AG09319 (cell line): ENCODE measurements at regions not wholly inside any gene's neighbourhood (a gene's known extent, or its start where the extent isn't known, plus 50 kb on each side); places are given as distances from the start of the nearest gene placed in this dataset.

ENCODE experiments used
- DNase-seq: peaks from one replicate; pipeline ENCODE4 v3.0.0-alpha.2; 2010; ENCODE audit warnings: low read depth; ENCODE audit errors: extremely low read depth
- TF ChIP-seq, protein P1 (sequence below): IDR thresholded peaks from 2 replicates; pipeline ENCODE4 v1.5.1; 2011; ENCODE audit warnings: low read depth, mild to moderate bottlenecking, inconsistent platforms, low read length, moderate library complexity

DNA sequence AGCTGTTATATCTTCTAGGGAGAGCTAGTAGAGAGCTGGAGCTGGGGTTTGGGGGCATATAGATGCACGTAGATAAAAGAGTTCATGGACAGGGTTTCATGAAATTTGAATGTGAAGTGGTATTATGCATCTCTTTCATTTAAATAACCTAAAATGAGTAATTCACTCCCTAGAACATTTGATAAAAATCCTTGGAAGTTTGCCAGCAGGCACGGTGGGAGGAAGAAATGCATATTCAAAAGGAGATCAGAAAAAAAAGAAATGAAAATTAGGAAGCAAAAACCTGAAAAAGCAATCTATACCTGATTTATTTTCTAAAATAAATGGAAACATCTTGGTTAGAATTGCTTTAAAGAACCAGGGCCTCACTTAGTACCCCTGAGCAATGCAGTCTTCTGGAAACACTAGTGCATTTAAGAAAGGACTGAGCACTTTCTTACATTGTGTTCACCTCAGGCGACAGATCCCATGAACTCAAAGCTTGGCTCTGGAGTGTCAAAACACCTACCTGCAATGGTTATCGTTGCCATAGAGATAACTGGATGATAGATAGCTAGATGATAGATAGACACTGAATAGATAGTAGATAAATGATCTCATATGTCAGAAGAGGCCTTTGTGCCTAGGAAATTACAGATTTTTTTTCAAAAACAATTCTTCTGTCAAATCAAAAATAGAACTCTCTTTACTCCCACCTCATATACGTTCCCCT, 458.6 kb upstream of the THRB start:
- no peak for DNase-seq
- TF ChIP-seq, protein P1, sequence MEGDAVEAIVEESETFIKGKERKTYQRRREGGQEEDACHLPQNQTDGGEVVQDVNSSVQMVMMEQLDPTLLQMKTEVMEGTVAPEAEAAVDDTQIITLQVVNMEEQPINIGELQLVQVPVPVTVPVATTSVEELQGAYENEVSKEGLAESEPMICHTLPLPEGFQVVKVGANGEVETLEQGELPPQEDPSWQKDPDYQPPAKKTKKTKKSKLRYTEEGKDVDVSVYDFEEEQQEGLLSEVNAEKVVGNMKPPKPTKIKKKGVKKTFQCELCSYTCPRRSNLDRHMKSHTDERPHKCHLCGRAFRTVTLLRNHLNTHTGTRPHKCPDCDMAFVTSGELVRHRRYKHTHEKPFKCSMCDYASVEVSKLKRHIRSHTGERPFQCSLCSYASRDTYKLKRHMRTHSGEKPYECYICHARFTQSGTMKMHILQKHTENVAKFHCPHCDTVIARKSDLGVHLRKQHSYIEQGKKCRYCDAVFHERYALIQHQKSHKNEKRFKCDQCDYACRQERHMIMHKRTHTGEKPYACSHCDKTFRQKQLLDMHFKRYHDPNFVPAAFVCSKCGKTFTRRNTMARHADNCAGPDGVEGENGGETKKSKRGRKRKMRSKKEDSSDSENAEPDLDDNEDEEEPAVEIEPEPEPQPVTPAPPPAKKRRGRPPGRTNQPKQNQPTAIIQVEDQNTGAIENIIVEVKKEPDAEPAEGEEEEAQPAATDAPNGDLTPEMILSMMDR, result no peak

DNA sequence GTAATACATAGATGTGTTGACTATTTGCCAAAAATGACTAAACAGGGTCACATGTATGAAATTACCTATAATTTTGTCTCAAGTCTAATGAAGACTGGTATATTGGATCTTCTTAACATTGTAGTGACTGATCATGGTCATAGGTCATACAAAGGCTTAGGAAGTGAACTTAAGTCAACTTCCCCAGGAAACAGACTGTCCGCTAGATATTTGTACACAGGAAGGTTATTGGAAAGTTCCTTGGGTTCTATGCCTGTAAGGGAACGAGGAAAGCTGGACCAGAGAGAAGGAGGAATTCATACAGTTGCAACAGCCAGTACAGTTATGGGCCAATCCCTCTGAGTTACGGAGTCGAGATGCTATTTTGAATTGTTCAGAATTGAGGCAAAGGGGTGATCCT, 462.0 kb upstream of the THRB start:
- DNase-seq, result no peak

DNA sequence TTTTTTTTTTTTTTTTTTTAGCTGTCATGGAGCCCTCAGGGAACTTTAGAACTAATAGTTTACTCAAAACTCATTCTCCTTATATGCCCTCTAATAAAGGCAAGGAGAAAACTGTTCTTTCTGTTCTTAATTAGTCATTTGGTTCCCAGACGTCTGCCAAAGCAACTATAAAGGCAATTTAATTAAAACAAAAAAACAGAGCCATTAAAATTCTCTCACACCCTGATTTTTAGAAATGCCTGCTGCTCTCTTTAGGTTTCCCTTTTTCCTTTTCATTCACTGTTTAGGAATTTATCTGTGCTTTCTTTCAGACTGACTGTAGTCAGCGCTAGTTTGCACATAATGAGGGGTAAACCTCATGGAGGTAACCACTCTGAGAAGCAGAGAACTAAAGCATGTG, 463.6 kb upstream of the THRB start:
- TF ChIP-seq, protein P1, result no peak
- no peak for DNase-seq

More for the DNA sequence above, 462.0 kb upstream of the THRB start:
- TF ChIP-seq, protein P1, result no peak

DNA sequence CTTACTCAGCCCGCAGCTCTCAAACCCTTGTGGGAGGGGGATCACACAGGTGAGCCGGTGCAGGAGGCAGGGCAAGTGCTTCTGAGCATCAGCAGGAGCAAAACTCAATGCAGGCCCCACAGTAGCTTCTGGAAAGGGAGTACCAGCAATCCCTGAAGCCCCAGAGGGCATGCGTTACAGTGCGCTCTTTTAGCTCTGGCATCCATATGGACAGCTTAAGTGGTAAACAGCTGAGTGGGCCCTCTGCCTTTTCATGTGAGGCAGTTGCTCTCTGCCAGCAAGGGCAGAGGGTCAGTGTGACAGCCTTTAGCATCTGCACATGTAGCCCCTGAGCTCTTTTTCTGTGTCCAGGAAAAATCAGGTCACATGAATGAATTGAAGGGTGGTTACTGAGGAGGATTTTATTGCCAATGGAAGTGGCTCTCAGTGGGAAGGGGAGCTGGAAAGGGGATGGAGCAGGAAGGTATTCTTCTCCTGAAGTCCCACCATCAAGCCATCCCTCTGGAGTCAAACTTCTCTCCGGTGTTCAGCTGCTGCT, 464.3 kb upstream of the THRB start:
- TF ChIP-seq, protein P1, result no peak
- DNase-seq, result no peak

DNA sequence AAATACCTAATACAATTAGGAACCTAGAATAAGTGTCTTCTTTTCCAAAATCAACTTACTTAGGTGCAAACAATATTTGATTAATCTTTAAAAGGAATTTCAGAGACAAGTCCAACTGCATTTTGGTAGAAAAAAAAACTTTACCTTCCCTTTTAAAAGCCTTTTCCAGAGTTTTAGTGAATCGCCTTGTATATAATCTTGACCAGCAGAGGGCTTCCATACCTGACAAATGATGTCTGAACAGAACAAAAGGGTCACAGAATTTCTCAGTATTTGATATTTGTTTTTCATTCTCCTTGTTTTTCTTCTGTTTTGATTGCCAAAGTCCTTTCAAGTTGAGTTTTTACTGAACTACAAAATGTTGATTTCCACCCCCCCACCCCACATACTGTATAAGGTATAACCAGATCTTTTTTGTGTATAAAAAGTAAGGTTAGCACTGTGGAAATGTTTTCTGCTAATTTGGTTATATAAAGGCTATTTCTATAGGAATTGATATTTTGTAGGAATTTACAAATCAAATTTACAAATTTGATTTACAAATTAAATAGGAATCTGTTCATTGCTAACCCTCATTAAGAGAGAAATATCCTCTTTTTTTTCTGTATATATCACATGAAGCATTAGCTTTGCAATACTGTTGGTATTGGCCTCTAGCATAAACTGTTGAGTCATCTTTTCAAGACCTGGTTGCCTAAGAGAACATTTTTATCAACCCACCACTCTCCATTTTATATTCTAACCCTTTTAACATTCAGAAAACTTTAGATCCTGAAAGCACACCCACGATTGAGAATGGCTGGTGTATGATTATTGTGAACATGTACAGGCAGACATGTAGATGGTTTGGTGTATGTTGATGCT, 464.1 kb upstream of the RARB start:
- TF ChIP-seq, protein P1, result peak; percentile 59
- peak; percentile 8 for DNase-seq

DNA sequence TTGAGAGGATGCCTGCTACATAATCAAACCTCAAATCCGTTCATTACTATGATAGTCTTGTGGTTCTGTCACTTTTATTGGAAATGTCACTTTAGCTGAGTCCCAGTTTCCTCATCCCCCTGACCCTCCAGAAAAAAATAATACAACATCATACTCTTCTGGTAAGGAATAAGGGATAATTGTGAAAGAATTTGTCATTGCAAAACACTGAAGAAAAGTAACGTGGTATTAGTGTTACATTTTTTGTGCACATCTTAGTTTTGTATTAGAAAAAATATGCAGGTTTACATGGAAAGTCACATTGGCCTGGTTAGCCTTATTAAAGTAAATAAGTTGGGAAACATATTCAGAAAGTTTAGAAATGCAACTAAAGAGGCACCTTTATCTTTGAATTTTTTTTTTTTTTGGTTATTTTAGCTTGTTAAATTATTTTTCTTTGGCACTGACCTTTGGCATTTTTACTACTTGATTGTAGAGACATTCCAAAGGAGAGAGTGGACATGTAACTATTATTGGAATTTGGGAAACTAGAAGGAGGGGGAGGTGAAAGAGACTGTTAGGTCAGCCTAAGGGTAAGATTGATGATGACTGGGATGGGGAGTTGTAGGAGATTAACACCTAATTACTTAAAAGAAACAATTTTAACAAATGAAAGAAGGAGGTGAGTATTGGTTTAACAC, 462.2 kb upstream of the RARB start:
- no peak for DNase-seq
- TF ChIP-seq, protein P1, result no peak
